ENCODE measurements at regions not wholly inside any gene's neighbourhood (a gene's known extent, or its start where the extent isn't known, plus 50 kb on each side); places are given as distances from the start of the nearest gene placed in this dataset.

DNA sequence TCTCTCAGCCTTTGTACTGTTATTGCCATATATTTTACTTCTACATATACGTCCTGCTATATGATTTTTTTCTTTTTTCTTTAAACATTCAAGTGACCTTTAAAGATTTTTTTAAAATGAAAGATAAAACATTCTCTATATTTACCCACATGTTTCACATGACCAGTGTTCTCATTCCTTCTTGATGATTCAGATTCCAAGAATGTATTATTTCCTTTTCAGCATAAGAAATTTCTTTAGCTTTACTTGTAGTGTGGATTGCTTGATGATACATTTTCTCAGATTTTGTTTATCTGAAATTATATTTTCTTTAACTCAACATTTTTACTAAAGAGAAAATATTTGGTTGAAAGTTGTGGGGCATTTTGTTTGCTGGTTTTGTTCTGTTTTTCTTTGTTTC lies 792.1 kb downstream of the BRINP1 start:
- TF ChIP-seq, protein P1, sequence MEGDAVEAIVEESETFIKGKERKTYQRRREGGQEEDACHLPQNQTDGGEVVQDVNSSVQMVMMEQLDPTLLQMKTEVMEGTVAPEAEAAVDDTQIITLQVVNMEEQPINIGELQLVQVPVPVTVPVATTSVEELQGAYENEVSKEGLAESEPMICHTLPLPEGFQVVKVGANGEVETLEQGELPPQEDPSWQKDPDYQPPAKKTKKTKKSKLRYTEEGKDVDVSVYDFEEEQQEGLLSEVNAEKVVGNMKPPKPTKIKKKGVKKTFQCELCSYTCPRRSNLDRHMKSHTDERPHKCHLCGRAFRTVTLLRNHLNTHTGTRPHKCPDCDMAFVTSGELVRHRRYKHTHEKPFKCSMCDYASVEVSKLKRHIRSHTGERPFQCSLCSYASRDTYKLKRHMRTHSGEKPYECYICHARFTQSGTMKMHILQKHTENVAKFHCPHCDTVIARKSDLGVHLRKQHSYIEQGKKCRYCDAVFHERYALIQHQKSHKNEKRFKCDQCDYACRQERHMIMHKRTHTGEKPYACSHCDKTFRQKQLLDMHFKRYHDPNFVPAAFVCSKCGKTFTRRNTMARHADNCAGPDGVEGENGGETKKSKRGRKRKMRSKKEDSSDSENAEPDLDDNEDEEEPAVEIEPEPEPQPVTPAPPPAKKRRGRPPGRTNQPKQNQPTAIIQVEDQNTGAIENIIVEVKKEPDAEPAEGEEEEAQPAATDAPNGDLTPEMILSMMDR (optimal IDR thresholded peaks at IDR 0.05 in 1 of 3, IDR thresholded peaks at IDR 0.05 in 1 of 3, conservative IDR thresholded peaks at IDR 0.05 in 1 of 3; ENCODE audit: extremely low read depth in 1 of 3, insufficient read depth in 2 of 3, low read length in 3 of 3) = no peak
- no peak for TF ChIP-seq EZH2 (IDR thresholded peaks at IDR 0.05; ENCODE audit: low read length)
